CD4-positive, alpha-beta T cell treated with Interleukin-10 for 1 hour (primary cell): ENCODE measurements at regions not wholly inside any gene's neighbourhood (a gene's known extent, or its start where the extent isn't known, plus 50 kb on each side); places are given as distances from the start of the nearest gene placed in this dataset.
"Not testable (repeated sequence)": the region's sequence is repeated elsewhere in the genome, so short reads cannot be mapped to it uniquely, and the experiment has no call there.

Experiments used
- DNase-seq: peaks from one replicate; pipeline ENCODE4 v3.0.0-alpha.2; 2020

DNA sequence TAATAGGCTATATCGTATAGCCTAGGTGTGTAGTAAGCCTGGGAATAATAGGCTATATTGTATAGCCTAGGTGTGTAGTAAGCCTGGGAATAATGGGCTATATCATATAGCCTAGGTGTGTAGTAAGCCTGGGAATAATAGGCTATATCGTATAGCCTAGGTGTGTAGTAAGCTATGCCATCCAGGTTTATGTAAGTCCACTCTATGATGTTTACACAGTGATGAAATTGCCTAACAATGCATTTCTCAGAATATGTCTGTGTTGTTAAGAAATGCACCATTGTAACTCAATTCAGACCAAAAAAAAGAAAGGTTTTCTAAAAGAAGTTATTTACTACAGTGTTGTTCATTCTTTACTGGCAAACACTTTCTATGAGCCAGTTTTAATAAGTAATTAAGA lies 1387.2 kb downstream of the STIM2 start:
- no peak for DNase-seq

DNA sequence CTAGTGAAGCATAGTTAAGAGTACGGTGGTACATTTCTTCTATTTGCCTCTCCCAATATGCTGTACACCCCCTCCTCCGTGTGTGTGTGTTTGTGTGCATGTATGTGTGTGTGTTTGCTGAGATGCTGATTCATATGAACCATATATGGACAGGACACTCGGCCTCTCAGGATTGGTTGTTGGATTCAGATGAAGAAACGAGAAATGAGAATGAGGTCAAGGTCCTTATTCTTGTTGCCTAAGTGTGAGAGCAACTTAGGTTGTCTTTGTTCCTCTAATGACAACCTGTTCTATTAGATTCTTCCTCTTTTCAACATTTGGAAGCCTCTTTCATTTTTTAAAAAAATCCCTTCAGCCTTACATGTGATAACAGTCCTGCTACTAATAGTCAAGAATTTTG lies 1387.6 kb downstream of the STIM2 start:
- no peak for DNase-seq

DNA sequence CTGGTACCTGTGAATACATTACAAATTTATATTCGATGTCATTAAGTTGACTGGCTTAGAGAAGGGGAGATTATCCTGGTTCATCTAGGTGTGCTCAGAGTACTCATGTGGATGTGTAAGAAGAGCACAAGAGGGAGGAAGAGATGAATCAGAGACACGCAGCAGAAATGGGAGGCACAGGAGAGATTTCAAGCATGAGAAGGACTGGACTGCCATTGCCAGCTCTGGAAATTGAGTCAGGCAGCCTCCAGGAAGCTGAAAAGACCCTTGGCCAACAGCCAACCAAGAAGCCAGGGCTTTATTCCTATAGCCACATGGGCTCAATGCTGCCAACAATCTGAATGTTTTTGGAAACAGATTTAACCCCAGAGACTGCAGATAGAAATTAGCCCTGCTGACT lies 1390.0 kb downstream of the STIM2 start:
- no peak for DNase-seq

DNA sequence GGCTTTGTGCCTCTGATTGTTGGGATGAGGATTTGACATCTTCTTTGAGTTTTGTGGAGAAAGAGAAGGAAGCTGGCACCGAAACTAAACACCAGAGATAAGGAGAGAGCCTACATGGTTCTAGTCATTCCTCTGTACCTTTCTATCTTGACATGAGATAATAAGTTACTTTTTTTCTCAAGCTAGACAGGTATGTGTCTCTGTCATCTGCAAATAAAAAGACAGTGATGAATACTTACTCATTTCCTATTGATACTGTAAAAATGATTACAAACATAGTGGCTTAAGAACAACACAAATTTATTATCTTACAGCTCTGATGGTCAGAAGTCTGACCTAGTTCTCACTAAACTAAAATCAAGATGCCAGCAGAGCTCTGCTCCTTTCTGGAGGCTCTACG lies 1391.2 kb downstream of the STIM2 start:
- DNase-seq, result no peak

DNA sequence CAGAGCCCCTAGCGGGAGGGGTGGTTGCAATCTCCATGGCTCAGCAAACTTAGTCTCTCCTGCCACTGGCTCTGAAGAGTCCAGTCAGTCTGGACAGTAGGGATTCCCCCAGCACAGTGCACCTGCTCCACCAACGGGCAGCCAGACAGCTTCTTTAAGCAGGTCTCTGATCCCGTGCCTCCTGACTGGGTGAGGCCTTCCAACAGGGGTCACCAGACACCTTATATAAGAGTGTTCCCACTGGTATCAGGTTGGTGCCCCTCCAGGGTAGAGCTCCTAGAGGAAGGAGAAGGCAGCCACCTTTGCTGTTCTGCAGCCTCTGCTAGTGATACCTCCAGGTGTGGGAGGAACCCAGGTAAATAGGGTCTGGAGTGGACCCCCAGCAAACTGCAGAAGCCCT lies 1393.4 kb downstream of the STIM2 start:
- DNase-seq, result no peak

DNA sequence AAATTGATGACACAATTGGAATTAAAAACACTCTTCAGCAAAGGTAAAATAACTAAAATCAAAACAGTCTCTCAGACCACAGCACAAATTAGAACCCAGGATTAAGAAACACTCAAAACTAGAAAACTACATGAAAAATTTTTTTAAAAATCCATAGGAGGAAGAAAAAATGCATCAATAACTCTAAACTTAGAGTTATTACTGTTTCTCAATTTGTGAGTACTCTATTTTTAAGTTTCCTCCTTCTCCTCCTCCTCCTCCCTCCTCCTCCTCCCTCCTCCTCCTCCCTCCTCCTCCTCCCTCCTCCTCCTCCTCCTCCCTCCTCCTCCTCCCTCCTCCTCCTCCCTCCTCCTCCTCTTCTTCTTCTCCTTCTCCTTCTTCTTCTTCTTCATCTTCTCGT lies 1395.7 kb downstream of the STIM2 start:
- DNase-seq, result no peak

DNA sequence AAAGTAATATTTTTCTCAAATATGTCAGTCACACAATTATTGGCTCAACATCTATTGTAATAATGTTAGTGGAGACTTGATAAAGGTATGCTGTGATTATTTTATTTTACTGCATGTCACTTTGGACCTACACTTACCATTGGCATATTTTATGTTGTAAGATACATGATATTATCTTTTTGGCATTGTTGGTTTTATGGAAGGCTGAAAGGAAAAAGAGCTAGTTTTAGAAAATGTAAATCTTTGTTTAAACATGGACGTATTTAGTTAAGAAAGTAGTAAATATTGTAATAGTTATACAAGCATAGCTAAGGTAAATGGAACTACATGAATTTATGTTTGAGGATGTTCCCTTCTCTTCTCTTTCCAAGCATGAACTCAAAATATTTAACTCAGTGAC lies 1399.3 kb downstream of the STIM2 start:
- no peak for DNase-seq

DNA sequence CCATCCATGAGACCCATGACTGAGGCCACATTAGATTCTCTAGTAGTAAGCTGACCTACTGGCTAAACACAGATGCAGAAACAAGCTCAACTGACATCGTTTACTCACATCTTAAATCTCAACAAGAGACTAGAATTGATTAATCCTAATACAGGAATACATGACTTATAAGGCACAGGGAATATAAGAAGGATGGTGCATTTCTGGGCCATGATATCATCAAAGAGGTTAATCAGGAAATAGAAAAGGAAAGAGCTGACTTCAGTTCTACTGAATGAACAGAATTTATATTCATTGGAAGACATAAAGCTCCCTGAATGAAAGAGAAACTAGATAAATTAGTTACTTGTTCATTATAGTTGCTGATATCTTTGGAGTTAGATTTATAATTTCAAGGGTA lies 1406.5 kb downstream of the STIM2 start:
- DNase-seq, result no peak

DNA sequence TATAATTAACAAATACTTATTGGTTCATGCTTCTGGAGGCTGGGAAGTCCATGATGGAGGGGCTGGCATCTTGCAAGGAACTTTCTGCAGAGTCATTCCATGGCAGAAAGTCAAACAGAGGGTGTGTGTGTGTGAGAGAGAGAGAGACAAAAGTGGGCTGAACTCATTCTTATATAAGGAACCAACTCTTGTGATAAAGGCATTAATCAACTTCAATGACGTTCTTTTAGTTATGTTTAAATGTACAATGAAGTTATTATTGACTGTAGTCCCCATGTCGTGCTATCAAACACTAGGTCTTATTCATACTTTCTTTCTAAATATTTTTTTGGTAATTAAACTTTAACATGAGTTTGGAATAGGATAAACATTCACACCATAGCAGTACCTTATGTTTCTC lies 1408.8 kb downstream of the STIM2 start:
- no peak for DNase-seq

DNA sequence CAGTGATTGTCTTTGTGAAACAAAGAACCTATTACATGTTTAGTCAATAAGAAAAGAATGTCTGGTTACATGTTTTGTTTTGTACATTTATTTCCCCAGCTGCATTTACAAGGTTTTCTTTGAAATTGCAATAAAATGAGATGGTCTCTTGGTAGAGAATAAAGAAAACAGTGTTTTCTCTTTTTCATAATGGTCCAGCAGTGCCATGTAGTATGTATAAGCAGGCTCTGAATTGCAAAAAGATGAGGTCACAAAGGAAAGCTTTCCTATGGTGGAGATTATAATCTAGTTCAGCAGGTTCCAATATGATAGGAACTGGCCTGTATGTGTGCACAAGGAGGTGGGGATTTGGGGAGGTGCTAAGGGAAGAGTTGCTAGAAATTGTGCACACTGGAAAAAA lies 1417.3 kb downstream of the STIM2 start:
- no peak for DNase-seq

DNA sequence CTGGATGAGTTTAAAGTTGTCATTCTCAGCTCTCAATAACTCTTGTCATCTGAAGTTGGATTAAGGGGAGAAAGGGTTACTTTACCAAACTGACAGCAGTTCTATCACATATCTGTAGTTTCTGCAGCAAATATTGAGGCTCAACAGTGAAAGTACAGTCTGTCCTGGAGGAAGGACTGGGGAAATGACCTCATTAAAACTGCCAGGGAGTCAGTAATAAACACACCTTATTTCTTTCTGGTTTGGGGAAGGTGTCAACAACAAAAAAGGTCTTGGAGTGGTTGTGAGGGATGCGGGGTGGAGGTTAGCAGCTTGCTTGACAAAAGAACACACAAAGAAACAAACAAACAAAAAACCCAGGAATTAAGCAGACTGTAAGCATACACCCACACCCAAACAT lies 1418.0 kb downstream of the STIM2 start:
- DNase-seq, result no peak

DNA sequence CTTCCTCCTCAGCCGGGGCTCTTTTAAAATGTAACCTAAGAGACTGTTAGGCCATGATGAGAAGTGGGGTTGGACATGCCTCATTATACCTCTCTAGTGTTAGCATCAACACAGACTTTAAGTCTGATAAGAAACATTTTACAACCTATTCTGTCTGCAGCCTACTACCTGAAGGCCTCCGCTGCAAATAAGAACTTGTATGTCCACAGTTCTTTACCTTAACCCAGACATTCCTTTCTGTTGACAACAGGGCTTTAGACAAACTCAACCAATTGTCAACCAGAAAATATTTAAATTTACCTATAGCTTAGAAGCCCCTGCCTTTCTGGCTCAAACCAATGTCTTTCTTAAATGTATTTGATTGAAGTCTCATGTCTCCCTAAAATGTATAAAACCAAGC lies 1418.6 kb downstream of the STIM2 start:
- no peak for DNase-seq

DNA sequence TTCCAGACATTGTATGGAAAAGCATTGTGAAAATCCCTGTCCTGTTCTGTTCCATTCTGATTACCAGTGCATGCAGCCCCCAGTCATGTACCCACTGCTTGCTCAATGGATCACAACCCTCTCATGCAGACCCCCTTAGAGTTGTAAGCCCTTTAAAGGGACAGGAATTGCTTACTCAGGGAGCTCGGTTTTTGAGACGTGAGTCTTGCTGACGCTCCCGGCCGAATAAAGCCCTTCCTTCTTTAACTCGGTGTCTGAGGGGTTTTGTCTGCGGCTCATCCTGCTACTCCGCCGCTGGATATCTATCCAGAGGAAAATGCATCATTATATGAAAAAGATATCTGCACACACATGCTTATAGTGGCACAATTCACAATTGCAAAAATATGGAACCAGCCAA lies 1425.6 kb downstream of the STIM2 start:
- DNase-seq, result not testable (repeated sequence)

DNA sequence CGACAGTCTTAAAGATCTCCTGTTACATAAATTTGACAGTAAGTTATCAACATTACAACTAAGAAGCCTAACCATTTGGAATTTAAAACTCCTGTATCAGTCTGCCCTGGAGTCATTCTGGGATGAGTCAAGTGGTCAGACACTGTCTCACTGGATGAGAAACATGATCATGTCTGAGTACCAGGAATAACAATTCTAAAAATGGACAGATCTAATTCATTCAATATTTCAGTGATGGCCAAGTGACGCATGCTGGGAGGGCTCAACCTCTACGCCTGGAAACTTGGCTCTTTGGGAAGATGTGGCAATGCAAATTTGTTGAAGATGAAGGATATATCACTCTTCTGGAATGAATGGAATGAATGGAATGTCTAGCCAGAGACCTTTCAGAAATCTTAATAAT lies 1427.2 kb downstream of the STIM2 start:
- no peak for DNase-seq

DNA sequence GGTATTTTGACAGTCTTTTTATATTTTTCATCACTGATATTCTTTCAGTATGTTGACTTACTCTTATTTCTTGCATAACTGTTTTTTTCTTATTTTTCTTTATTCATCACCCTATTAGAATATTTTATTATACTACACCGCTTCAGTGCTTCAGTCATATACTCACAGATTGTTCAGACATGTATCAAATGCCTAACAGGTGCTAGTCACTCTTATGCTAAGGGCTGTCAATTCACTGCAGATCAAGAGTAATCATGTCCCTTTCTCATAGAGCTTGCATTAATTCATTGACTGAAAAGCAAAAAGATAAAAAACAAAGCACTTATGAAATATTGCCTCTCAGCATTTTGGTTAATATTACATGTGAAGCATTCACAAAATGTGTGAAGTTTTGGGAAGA lies 1435.6 kb downstream of the STIM2 start:
- DNase-seq, result no peak

DNA sequence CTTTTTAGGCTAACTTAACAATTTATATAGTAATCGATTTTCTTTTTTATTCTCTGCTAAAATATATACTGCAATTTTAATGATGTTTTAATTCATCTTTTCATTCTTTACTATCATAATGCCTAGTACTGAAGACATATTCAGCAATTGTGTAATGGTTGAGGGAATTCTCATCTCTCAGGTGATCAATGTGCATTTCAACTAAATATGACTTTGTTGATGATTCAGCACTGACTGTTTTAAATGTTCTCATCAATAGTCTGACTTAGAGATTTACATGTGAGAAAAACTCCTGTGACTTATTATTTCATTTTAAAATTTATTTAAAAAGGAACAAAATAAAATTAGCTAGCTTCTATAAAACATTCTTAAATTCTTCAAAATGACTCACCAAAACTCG lies 1450.3 kb downstream of the STIM2 start:
- no peak for DNase-seq

DNA sequence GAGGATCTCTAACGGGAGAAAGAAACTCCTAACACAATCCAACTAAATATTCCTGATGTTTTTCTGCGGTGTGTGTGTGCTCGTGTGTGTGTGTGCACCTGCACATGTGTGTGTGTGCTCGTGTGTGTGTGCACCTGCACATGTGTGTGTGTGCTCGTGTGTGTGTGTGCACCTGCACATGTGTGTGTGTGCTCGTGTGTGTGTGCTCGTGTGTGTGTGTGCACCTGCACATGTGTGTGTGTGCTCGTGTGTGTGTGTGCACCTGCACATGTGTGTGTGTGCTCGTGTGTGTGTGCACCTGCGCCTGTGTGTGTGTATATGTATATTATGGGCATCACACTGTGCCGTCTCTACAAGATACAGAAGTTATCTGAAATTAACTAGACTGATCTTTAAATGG lies 1451.9 kb downstream of the STIM2 start:
- DNase-seq, result not testable (repeated sequence)

DNA sequence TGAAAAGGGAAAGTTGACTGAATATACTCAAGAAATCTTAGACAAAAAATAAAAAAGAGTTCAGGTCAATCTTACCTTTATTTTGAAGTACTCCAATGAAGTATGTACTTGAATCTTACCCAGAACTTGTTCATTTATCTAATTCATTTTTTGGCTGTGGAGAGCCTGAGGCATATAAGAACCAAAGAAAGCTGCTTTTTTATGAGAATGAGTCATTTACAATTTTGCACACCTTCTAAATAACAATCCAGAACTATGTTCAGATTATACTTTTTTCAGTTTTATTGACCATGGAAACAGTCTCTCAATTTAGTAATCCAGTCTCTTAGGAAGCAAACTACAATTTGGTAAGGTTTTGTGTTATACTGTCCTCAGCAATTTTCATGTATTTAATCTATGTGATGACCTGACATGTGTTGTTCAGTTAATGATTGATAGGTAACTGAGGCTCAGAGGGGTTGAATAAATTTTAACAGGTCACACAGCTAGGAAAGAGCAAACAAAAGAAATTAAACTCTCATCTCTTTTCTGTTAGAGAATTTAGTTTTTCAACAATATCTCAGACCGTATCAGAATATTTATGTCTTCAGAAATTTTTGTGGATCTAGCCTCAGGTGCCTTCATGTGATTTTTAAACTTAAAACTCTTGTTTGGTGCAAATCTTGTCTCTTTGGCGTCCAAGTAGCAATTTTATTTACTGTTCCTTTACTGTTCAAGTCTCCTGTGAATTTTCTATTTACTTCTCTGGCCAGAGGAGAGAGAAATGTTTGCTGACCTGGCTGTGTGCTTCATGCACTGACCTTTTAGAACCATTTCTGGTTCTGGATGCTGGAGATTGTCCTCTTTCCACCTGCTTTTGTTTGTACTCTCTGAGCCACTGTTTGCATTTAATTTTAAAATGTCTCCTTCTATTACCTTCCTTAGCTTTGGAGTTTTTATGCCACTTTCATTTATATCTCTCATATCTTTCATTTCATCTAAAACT lies 1453.4 kb downstream of the STIM2 start:
- no peak for DNase-seq

DNA sequence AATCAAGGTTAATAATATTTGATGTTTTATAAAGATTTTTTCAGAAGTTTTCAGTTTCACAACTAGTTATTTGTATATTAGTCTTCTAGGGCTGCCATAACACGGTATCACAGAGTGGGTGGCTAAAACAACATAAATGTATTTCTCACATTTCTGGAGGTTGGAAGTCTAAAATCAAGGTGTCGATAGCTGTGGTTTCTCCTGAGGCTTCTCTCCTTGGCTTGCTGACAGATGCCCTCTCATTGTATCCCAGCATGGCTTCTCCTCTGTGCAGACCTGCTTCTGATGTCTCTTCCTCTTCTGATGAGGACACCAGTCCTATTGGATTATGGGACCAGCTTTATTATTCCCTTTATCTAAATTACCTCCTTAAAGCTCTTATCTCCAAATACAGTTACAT lies 1456.6 kb downstream of the STIM2 start:
- no peak for DNase-seq

DNA sequence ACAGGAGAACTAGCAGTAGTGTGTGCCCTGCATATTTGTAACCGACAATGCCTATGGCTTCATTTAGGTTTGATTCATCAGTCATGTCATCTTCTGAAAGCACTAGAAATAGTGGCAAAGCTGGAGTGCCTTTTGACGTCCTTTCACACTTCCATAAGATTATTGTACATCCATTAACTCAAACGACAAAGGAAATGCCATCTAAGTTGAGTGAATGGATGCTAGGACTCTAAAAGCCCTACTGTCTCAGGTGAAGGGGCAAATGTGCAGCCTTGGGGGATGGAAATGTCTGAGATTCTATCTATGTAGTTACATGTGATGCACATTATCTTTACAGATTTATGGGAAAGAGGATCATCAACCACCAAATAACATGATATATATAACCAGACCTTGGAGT lies 1473.6 kb downstream of the STIM2 start:
- no peak for DNase-seq

DNA sequence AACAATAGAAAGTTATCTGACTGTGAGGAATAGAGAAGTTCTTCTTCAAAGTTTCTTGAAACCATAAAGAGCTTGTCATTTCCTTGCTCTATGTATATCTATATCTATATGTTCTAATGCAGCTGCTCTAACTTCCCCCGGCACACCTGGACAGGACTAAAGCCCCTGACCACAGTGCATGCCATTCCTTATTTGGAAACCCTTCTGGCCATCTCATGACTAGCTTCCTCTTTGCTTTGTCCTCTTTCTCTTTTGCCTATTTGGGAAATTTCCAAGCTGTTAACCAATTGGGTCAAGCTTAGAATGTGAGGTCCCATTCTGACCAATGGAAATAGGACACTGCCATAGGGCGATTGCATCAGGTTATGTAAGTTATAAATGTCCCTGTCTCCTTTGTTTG lies 1481.1 kb downstream of the STIM2 start:
- DNase-seq, result no peak

DNA sequence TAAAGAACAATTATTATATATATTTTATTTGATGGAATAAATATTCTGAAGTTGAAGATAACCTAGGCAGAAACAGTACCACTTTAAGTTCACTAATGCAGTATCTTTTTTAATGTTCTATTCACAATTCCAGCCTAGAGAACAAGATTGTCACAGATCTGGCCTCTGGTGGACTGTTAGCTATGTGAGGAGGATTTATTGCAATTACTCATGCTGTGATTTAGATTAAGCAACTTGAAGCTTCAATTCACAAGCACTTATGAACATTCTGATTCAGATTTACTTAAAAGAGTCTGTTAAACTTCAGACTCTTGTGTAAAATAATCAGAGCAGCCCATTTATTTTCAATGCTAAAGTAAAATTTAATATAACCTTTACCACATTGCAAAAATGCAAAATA lies 1489.8 kb downstream of the STIM2 start:
- no peak for DNase-seq

DNA sequence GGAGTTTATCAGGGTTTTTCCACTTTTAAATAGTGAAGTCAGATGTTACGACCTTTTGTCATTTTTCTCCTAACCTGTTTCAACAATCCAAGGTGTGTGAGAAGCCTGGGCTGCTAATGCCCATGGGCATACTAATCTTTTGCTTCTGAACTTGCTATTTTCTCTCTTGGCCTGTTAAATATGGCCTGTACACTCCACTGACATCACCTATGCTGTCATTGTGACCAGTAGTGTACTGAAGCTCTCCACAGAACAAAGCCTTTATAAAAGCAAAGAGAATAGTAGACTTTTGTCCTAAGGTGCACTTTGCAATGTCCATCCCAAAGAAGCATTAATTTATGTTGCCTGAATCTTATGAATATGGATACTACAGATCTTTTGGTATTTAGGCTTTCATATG lies 1490.5 kb downstream of the STIM2 start:
- DNase-seq, result no peak

DNA sequence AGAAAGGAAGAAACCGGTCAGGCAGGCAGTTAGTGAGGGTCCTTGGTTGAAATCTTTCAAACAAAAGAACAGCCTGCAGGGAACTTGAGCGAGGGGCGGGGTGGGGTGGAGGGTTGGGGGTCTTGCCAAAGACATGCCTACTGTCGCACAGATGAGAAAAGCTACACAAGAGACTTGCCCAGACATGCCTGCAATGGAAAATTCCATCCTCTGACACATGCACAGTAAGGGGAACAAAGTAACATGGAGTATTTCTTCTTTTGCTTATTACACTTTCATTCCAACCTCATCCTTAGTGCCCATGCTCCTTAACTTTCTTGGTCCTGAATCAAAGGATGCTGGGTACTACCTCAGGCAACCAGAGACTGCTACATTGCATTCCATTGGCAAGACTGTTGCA lies 1491.2 kb downstream of the STIM2 start:
- DNase-seq, result no peak
